VCaP (cell line): ENCODE measurements at regions not wholly inside any gene's neighbourhood (a gene's known extent, or its start where the extent isn't known, plus 50 kb on each side); places are given as distances from the start of the nearest gene placed in this dataset.

ENCODE experiments used
- H3K27ac ChIP-seq: fragments of 450-650 bp; 2 replicates; pipeline ENCODE4 v1.5.1; 2017
- TF ChIP-seq, protein P1 (sequence below): fragments of 450-650 bp; conservative IDR thresholded peaks from 2 replicates; pipeline ENCODE4 v1.5.1; 2017; ENCODE audit warnings: mild to moderate bottlenecking, moderate library complexity

- TF ChIP-seq, protein P1, sequence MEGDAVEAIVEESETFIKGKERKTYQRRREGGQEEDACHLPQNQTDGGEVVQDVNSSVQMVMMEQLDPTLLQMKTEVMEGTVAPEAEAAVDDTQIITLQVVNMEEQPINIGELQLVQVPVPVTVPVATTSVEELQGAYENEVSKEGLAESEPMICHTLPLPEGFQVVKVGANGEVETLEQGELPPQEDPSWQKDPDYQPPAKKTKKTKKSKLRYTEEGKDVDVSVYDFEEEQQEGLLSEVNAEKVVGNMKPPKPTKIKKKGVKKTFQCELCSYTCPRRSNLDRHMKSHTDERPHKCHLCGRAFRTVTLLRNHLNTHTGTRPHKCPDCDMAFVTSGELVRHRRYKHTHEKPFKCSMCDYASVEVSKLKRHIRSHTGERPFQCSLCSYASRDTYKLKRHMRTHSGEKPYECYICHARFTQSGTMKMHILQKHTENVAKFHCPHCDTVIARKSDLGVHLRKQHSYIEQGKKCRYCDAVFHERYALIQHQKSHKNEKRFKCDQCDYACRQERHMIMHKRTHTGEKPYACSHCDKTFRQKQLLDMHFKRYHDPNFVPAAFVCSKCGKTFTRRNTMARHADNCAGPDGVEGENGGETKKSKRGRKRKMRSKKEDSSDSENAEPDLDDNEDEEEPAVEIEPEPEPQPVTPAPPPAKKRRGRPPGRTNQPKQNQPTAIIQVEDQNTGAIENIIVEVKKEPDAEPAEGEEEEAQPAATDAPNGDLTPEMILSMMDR, result no peak
- H3K27ac ChIP-seq, result no peak overlapping the region
Measured at GRCh38 chr20:50252701-50253100, 62.1 kb downstream of the CEBPB start.

GRCh38 chr20:50253101-50253500 is 62.5 kb downstream of the CEBPB start:
- TF ChIP-seq, protein P1, result no peak
- no peak overlapping the region for H3K27ac ChIP-seq

- no peak overlapping the region for H3K27ac ChIP-seq
- TF ChIP-seq, protein P1, result no peak
Measured at GRCh38 chr20:50254466-50255079, 63.9 kb downstream of the CEBPB start.

- H3K27ac ChIP-seq, result no peak overlapping the region
- TF ChIP-seq, protein P1, result no peak
Measured at GRCh38 chr20:50256577-50256976, 65.9 kb downstream of the CEBPB start.

- no peak overlapping the region for H3K27ac ChIP-seq
- TF ChIP-seq, protein P1, result no peak
Measured at GRCh38 chr20:50257860-50258259, 67.2 kb downstream of the CEBPB start.

DNA sequence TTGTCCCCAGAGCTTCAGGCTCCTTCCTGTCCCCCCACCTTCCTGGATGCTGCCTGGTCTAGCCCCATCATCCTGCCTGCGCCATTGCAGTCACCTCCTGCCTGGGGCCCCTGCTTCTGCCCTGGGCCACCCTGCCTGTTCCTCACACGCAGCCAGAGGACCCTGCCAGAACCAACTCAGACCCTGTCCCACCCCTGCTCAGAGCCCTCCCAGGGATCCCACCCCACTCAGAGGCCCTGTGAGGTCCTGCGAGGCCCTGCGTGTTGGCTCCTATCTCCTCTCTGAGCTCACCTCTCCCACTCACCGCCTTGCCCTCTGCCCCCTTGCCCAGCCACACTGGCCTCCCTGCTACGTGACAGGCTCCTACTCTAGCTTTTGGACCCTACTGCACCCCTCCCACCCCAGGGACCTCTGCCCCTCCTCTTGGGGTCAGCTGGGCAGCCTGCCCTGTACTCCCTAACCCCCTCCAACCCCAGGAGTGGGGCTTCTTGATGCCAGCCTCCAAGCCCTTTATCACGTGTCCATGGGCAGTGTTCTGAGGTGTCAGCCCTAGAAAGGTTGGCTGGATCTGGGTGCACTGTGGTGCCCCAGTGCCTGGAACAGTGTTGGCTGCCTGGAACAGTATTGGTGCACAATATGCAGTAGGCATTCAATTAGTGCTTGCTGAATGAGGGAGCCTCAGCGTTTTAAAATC is 68.3 kb downstream of the CEBPB start:
- no peak overlapping the region for H3K27ac ChIP-seq
- TF ChIP-seq, protein P1, result no peak

- TF ChIP-seq, protein P1, result no peak
- no peak overlapping the region for H3K27ac ChIP-seq
Measured at GRCh38 chr20:50259705-50260478, 69.3 kb downstream of the CEBPB start.
